ENCODE measurements at regions not wholly inside any gene's neighbourhood (a gene's known extent, or its start where the extent isn't known, plus 50 kb on each side); places are given as distances from the start of the nearest gene placed in this dataset.

DNA sequence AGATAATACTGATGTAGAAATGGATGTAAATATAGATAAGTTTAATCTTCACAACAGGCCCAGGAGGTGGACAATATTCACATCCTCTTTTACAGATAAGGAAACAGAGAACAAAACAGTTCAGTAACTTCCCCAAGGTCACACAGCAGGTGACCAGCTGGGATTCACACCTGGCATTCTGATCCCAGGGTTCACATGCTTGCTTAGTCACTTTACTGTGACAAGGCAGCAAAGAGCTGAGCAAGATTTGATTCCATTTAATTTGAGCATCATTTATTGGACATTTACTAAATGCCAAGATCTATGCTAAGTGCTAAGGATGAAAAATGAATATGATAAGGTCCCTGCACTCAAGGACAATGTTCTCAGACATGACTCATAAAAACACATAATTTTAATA, 94.1 kb upstream of the STARD13 start:
- H3K9me3 ChIP-seq (ENCODE audit: control insufficient read depth, low read length, poor library complexity, severe bottlenecking) = no peaks in the 10 kb centered on the region
- H3K36me3 Mint-ChIP-seq (ENCODE audit: low read depth) = no peaks in the 10 kb centered on the region
- no peak overlapping the region for H3K27ac Mint-ChIP-seq
- H3K4me1 Mint-ChIP-seq = no peaks in the 10 kb centered on the region
- DNase-seq (no peak), ATAC-seq (no peak)
- no peak overlapping the region for H3K4me3 Mint-ChIP-seq
- peaks cover 27% of the 10 kb centered on the region for H3K27me3 Mint-ChIP-seq

DNA sequence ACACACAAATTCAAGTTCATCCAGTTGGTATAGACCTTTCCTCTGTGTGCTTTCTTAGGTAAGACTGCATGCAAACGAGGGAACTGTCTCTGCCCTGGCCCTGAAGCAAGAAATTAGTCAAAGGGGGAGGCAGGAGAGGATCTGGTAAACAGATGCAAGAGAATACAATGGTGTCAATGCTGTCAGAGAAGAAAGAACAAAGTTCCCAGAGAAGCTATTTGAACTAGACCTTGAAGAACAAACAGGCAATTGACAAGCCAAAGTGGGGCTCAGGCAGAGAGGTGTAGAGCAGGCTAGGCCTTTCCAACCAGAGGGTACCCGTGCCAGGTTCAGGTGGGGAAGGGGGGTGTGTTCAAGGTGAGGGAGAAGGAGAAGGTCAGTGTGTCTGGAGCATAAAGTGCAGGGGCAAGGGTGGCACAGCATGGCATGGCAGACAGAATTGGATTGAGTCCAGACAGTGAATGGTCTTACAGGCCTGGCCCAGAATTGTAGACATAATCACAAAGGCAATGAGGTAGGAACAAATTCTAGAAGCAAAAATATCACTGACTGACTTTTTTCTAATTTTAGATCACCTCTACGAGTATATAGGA, 95.0 kb upstream of the STARD13 start:
- peaks cover 27% of the 10 kb centered on the region for H3K27me3 Mint-ChIP-seq
- no peaks in the 10 kb centered on the region for H3K4me1 Mint-ChIP-seq
- ATAC-seq = no peak
- no peaks in the 10 kb centered on the region for H3K9me3 ChIP-seq (ENCODE audit: control insufficient read depth, low read length, poor library complexity, severe bottlenecking)
- DNase-seq = no peak
- H3K27ac Mint-ChIP-seq = no peak overlapping the region
- H3K4me3 Mint-ChIP-seq = no peak overlapping the region
- H3K36me3 Mint-ChIP-seq (ENCODE audit: low read depth) = no peaks in the 10 kb centered on the region

DNA sequence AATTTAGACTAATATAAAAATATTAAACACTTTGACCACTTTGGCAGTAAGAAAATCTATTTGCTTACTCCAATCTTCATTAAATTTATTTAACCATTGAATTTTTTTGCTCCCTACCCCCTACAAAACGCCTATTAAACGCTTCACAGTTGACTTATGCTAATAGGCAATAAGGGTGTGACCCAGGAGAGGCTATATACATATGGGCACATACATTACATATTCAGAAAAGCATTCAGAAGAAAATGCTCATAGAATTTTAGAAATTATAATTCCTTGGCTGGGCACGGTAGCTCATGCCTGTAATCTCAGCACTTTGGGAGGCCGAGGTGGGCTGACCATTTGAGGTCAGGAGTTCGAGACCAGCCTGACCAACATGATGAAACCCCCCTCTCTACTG, 95.6 kb upstream of the STARD13 start:
- Mint-ChIP-seq H3K27me3 (peaks cover 27% of the 10 kb centered on the region), H3K4me3 (no peak overlapping the region), H3K36me3 (ENCODE audit: low read depth) (no peaks in the 10 kb centered on the region), H3K27ac (no peak overlapping the region), H3K4me1 (no peaks in the 10 kb centered on the region)
- H3K9me3 ChIP-seq (ENCODE audit: control insufficient read depth, low read length, poor library complexity, severe bottlenecking) = no peaks in the 10 kb centered on the region
- DNase-seq (no peak), ATAC-seq (no peak)

DNA sequence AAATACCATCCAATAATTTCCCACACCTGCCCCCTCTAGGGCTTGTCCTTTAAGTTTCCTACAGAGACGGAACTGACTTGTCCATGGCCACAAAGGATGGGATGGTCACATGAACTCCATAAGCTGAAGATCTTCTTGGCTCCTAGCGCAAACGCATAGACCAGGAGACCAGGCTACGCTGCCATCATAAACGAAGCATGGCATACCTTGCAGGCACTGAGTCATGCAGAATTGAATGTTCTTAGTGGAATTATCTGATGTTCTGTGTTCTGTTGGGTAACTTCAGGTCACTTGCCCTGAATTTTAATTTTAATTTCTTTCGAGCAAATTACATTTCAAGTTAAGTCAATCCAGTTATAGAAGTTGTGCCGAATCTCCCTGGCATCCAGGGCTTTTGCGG, 96.4 kb upstream of the STARD13 start:
- Mint-ChIP-seq H3K4me3 (no peak overlapping the region), H3K27ac (no peak overlapping the region), H3K4me1 (no peaks in the 10 kb centered on the region), H3K36me3 (ENCODE audit: low read depth) (no peaks in the 10 kb centered on the region), H3K27me3 (peaks cover 20% of the 10 kb centered on the region)
- no peaks in the 10 kb centered on the region for H3K9me3 ChIP-seq (ENCODE audit: control insufficient read depth, low read length, poor library complexity, severe bottlenecking)
- no peak for ATAC-seq
- DNase-seq = no peak

DNA sequence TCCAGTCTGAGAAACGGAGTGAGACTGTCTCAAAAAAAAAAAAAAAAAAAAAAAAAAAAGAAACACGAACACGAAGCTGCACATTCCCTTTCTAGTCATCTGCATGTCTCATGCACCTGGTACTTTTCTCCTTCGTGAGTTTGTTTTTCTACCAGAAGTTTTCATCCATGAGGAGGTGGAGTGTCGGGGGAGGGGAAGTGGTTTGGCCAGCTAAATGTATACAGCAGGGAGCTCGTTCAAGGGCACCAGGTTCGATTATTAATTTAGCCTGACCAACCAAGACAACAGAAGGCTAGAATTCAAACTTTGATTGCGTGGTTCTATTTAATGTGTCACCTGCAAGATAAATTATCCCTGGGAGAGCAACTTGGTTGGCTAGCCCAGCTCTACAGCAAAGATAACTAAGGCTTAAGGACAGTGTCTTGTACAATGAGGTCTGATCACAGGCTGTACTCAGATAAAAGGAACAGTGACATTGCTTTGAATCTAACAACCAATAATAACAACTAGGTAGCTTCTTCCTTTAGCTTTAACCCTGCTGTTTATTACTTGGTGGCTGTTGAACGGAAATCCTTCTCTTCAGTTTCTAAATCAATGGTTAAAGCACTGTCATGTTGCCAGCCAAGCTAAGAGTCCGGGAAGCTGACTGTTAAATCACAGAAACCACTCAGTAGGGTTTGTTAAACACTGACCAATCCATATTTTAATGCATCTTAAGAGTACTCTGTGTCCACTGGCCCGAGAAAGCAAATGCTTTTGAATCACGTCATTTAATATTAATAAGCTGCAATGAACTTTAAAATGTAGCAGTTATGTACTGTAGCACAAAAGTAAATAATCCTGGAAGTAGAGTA, 98.4 kb upstream of the STARD13 start:
- DNase-seq = no peak
- ATAC-seq = no peak
- Mint-ChIP-seq H3K27ac (no peak overlapping the region), H3K36me3 (ENCODE audit: low read depth) (no peaks in the 10 kb centered on the region), H3K27me3 (peaks cover 14% of the 10 kb centered on the region), H3K4me1 (no peaks in the 10 kb centered on the region), H3K4me3 (no peak overlapping the region)
- H3K9me3 ChIP-seq (ENCODE audit: control insufficient read depth, low read length, poor library complexity, severe bottlenecking) = no peaks in the 10 kb centered on the region

DNA sequence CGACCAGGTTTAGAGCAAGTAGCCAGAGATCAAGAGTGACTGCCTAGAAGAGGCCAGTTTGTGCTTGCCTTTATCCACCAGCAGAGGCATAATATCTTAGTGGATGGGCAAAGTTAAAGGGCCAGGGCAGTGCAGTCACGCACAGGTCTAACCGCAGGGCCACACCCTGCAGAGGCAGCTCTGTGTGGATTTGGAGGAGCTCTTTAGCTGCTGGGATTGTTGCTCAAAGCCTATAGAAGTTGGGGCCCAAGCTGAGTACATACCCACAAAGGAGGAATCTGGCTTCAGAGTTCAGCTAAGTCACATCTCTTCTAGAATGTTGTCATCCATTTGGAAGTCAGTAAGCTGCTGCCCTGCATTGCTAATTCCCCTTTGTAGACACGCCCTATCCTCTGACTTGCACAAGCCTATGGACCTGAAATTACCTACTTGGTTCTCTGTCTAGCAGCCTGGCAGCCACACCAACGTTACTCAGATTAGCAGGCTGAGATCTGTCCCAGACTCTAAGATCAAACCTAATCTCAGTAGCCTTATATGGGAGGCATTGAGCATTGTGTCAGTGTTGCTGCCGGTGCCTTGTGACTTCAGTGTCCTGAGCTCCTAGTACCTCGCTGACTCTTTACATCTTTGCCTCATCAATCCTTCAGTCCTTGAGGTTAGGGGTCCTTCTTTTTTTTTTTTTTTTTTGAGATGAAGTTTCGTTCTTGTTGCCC, 102.9 kb upstream of the STARD13 start:
- no peak overlapping the region for H3K27ac Mint-ChIP-seq
- ATAC-seq (no peak), DNase-seq (no peak)
- peaks cover 20% of the 10 kb centered on the region for H3K27me3 Mint-ChIP-seq
- H3K4me3 Mint-ChIP-seq = no peak overlapping the region
- H3K4me1 Mint-ChIP-seq = no peaks in the 10 kb centered on the region
- no peaks in the 10 kb centered on the region for H3K9me3 ChIP-seq (ENCODE audit: control insufficient read depth, low read length, poor library complexity, severe bottlenecking)
- no peaks in the 10 kb centered on the region for H3K36me3 Mint-ChIP-seq (ENCODE audit: low read depth)

DNA sequence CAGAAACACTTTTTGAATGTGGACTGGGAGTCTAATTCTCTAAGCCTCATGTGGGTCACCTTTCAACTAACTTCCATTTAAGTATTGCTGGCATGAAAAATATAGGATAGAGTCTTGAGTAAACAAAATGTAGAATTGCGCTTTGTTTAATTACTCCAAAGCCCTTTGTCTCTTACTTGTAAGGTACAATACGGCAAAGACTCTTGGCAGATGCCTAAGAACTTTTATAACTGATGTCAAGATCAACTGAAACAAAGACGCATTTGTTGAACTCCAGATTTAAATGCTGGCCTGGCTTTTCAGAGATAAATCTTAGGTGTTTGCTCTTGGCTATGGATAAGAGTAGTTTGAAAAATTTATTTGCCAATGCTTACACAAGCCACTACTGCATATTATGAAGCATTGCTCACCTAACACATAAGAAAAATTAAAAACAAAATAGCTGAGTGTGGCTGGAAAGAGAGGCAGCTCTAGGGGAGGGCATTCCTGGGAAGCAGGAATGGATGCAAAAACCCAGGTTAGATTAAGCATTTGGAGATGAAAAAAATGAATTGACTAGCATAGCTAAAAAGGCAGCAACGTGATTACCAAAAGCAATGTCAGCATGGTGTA, 107.3 kb upstream of the STARD13 start:
- Mint-ChIP-seq H3K27me3 (peaks cover 24% of the 10 kb centered on the region), H3K36me3 (ENCODE audit: low read depth) (no peaks in the 10 kb centered on the region), H3K4me1 (no peaks in the 10 kb centered on the region), H3K27ac (no peak overlapping the region), H3K4me3 (no peak overlapping the region)
- DNase-seq (no peak), ATAC-seq (no peak)
- no peaks in the 10 kb centered on the region for H3K9me3 ChIP-seq (ENCODE audit: control insufficient read depth, low read length, poor library complexity, severe bottlenecking)

DNA sequence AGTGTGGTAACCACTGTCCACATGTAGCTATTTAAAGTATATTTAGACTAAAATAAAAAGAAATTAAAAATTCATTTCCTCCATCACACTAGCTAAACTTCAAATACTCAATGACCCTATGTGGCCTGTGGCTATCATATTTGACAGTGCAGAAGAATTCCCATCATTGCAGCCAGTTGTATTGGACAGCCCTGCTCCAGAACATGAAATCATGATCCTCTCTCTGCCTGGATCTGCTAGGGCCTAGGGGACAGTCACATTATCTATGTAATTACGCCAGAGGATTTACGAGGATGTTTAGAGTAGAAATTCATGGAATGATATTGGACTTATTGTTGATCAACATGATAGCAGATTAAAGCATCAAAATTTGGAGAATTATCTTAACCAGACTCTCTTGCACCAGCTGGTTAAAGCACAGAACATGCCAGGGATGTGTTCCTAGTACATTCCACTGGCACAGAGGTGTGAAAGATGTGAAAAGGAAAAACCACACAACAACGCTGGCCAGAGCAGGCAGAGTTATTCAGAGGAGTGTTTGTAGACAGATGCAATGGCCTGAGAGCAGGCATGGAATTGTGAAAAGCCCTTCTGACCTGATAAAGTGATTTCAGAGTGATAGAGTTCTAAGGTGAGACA, 108.9 kb upstream of the STARD13 start:
- Mint-ChIP-seq H3K36me3 (ENCODE audit: low read depth) (no peaks in the 10 kb centered on the region), H3K27me3 (peaks cover 26% of the 10 kb centered on the region), H3K4me3 (no peak overlapping the region), H3K4me1 (no peaks in the 10 kb centered on the region), H3K27ac (no peak overlapping the region)
- H3K9me3 ChIP-seq (ENCODE audit: control insufficient read depth, low read length, poor library complexity, severe bottlenecking) = no peaks in the 10 kb centered on the region
- ATAC-seq (no peak), DNase-seq (no peak)

DNA sequence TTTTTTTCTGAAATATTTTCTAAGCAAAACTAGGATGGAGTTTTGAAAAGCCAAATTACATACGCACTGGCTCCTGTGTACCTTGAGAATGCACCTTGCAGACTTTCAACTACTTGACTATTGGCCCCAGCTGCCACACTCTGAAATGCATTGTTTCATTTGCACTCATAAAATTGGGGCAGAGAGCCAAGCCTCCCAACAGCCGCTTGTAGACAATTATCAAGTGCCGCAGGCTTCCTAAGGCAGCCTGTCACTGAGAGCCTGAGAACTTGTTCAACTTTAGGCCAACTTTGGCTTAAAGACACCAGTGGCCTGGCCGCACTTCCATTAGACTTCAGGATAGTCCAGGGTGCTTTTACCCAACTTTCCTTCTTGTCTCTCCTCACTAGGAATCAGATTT, 115.7 kb upstream of the STARD13 start:
- H3K9me3 ChIP-seq (ENCODE audit: control insufficient read depth, low read length, poor library complexity, severe bottlenecking) = no peaks in the 10 kb centered on the region
- DNase-seq (no peak), ATAC-seq (no peak)
- Mint-ChIP-seq H3K4me3 (no peak overlapping the region), H3K4me1 (peaks cover 2% of the 10 kb centered on the region), H3K27me3 (peaks cover 6% of the 10 kb centered on the region), H3K36me3 (ENCODE audit: low read depth) (no peaks in the 10 kb centered on the region), H3K27ac (no peak overlapping the region)

DNA sequence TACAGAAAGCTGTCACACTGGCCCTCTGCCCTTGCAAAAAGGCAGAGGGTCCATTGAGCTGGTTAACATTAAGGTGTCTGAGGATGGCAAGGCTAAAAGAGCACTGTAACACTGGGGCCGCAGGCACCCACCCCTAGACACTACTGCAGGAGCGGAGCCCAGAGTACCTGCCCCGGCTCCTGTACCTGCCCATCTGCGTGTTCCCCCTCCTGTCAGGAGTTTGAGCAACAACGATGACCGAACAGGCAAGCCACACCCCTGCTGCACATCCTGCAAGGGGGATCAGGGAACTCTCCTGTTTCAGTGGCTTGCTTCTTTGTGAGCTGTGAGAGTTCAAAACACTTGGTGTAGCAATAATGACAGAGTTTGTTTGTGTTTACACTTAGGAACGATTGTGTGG, 117.4 kb upstream of the STARD13 start:
- ATAC-seq = no peak
- no peaks in the 10 kb centered on the region for H3K36me3 Mint-ChIP-seq (ENCODE audit: low read depth)
- H3K27me3 Mint-ChIP-seq = peaks cover 2% of the 10 kb centered on the region
- DNase-seq = no peak
- no peak overlapping the region for H3K27ac Mint-ChIP-seq
- no peak overlapping the region for H3K4me3 Mint-ChIP-seq
- no peaks in the 10 kb centered on the region for H3K9me3 ChIP-seq (ENCODE audit: control insufficient read depth, low read length, poor library complexity, severe bottlenecking)
- H3K4me1 Mint-ChIP-seq = peaks cover 2% of the 10 kb centered on the region

DNA sequence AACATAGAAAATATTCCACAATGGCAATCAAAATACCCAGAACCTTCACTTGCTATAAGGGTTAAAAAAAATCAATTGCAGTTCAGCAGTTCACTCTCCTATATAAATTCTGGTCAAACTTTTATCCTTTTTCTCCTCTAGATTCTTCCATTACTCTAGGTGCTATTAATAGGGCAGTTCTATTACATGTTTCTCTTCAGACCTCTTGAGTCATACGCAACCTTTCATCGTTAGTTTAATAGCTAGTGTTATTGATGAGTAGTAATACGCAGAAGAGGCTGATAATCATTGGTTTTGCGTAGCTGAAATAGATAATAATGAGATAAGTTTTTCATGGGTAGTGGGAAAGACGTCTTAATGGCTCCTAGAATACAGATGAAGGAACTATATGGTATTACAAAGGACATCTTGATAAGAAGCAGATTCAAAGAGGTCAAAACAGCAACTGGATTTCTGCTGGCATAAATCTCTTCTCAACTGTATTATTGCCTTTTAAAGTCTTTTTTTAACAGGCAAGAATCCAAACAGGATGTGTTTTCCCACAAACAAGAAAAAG, 118.3 kb upstream of the STARD13 start:
- Mint-ChIP-seq H3K4me1 (peaks cover 2% of the 10 kb centered on the region), H3K27me3 (peaks cover 10% of the 10 kb centered on the region), H3K4me3 (no peak overlapping the region), H3K27ac (no peak overlapping the region), H3K36me3 (ENCODE audit: low read depth) (peaks cover 2% of the 10 kb centered on the region)
- no peak for DNase-seq
- ATAC-seq = no peak
- H3K9me3 ChIP-seq (ENCODE audit: control insufficient read depth, low read length, poor library complexity, severe bottlenecking) = no peaks in the 10 kb centered on the region

DNA sequence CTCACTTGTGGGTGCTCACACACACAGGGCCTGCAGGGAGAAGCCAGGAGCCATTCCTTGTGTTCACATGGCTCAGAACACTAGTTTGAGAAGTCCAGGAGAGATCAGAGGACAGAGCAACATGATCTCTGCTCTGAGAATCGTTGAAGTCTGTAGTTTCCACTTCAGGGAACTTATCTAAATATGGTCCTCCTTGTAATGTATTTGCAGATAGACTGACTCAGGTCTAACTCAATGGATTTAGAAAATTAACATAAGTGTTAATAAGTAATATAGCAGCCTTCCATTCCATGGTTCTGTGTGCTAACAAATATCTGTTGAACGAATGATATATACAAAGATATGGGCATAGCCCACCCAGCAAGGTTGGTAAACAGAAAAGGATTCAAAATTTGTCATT, 119.8 kb upstream of the STARD13 start:
- Mint-ChIP-seq H3K4me1 (peaks cover 2% of the 10 kb centered on the region), H3K27me3 (peaks cover 25% of the 10 kb centered on the region), H3K27ac (no peak overlapping the region), H3K4me3 (no peak overlapping the region), H3K36me3 (ENCODE audit: low read depth) (peaks cover 2% of the 10 kb centered on the region)
- DNase-seq = no peak
- no peaks in the 10 kb centered on the region for H3K9me3 ChIP-seq (ENCODE audit: control insufficient read depth, low read length, poor library complexity, severe bottlenecking)
- ATAC-seq = no peak

Data from T-helper 17 cell (primary cell).